HG03342 (cell line): ENCODE measurements at regions not wholly inside any gene's neighbourhood (a gene's known extent, or its start where the extent isn't known, plus 50 kb on each side); places are given as distances from the start of the nearest gene placed in this dataset.

ENCODE experiments used
- ATAC-seq: cut with Tn5 transposase; IDR thresholded peaks from one replicate; pipeline ENCODE4 v1.9.1; 2021; ENCODE audit warnings: mild to moderate bottlenecking, moderate library complexity; ENCODE audit not compliant: unreplicated experiment

GRCh38 chr12:4108803-4109345 is 164.7 kb upstream of the CCND2 start:
- ATAC-seq = no peak

GRCh38 chr12:4107911-4108697 is 165.5 kb upstream of the CCND2 start:
- ATAC-seq = no peak

- peak; percentile 73 for ATAC-seq
Measured at GRCh38 chr12:4107436-4107878, 166.1 kb upstream of the CCND2 start.

GRCh38 chr12:4106621-4107020 is 166.9 kb upstream of the CCND2 start:
- ATAC-seq = no peak

- ATAC-seq = no peak
Measured at GRCh38 chr12:4104722-4105244, 168.8 kb upstream of the CCND2 start.

GRCh38 chr12:4099276-4099675 is 174.3 kb upstream of the CCND2 start:
- ATAC-seq = no peak

- ATAC-seq = no peak
Measured at GRCh38 chr12:4091016-4091743, 182.4 kb upstream of the CCND2 start.

- no peak for ATAC-seq
Measured at GRCh38 chr12:4089956-4090355, 183.6 kb upstream of the CCND2 start.

- no peak for ATAC-seq
Measured at GRCh38 chr12:4089121-4089606, 184.4 kb upstream of the CCND2 start.

GRCh38 chr12:4088451-4088850 is 185.1 kb upstream of the CCND2 start:
- ATAC-seq = no peak

- no peak for ATAC-seq
Measured at GRCh38 chr12:4086481-4086880, 187.1 kb upstream of the CCND2 start.

- ATAC-seq = no peak
Measured at GRCh38 chr12:4084573-4084972, 189.0 kb upstream of the CCND2 start.

GRCh38 chr12:4082809-4083403 is 190.7 kb upstream of the CCND2 start:
- ATAC-seq = no peak

GRCh38 chr12:4080213-4080612 is 193.3 kb upstream of the CCND2 start:
- no peak for ATAC-seq

- no peak for ATAC-seq
Measured at GRCh38 chr12:4074129-4074528, 199.4 kb upstream of the CCND2 start.

- no peak for ATAC-seq
Measured at GRCh38 chr12:4069670-4070010, 196.4 kb upstream of the PARP11 start.

- ATAC-seq = no peak
Measured at GRCh38 chr12:4068981-4069669, 195.9 kb upstream of the PARP11 start.

GRCh38 chr12:4064008-4064407 is 190.8 kb upstream of the PARP11 start:
- no peak for ATAC-seq

GRCh38 chr12:4059898-4060568 is 186.8 kb upstream of the PARP11 start:
- no peak for ATAC-seq
